Activated CD8-positive, alpha-beta T cell treated with anti-CD3 and anti-CD28 coated beads for 36 hours (primary cell): ENCODE measurements at regions not wholly inside any gene's neighbourhood (a gene's known extent, or its start where the extent isn't known, plus 50 kb on each side); places are given as distances from the start of the nearest gene placed in this dataset.
A peak's percentile ranks its signal among the peaks of the same experiment; 100 is the strongest.

Experiments used
- ATAC-seq: fragments of 200-7000 bp; cut with Tn5 transposase; one replicate; pipeline ENCODE4 v1.10.0; 2021; ENCODE audit warnings: mild to moderate bottlenecking, moderate library complexity
- CTCF ChIA-PET: fragments of 350-600 bp; sonication (Branson Sonifier 250); formaldehyde crosslinking; loops from one replicate; lab custom pipeline; 2021; ENCODE audit warnings: antibody characterized with exemption; lab: Charles Lee
- POLR2A ChIA-PET: fragments of 350-600 bp; sonication (Branson Sonifier 250); formaldehyde crosslinking; loops from one replicate; lab custom pipeline; 2021; ENCODE audit warnings: antibody characterized with exemption; lab: Charles Lee
- DNase-seq: peaks from one replicate; pipeline ENCODE4 v3.0.0-alpha.2; 2020
- H3K27ac Mint-ChIP-seq: one replicate; pipeline ENCODE4 v1.8.0; 2021; ENCODE audit warnings: mild to moderate bottlenecking, mixed read lengths
- H3K27me3 Mint-ChIP-seq: one replicate; pipeline ENCODE4 v1.8.0; 2021; ENCODE audit warnings: mixed read lengths
- H3K36me3 Mint-ChIP-seq: one replicate; pipeline ENCODE4 v1.8.0; 2021; ENCODE audit warnings: low read depth, mixed read lengths
- H3K4me1 Mint-ChIP-seq: one replicate; pipeline ENCODE4 v1.8.0; 2021; ENCODE audit warnings: low read depth, mixed read lengths
- H3K4me3 Mint-ChIP-seq: one replicate; pipeline ENCODE4 v1.8.0; 2021; ENCODE audit warnings: mild to moderate bottlenecking, moderate library complexity, mixed read lengths
- H3K9me3 Mint-ChIP-seq: one replicate; pipeline ENCODE4 v1.8.0; 2021; ENCODE audit warnings: mixed read lengths
- CTCF ChIP-seq: fragments of 200-600 bp; IDR thresholded peaks from one replicate; pipeline ENCODE4 v1.8.0; 2022; ENCODE audit warnings: antibody characterized with exemption, mild to moderate bottlenecking
- intact Hi-C: fragments of 100-400 bp; cut with micrococcal nuclease; formaldehyde crosslinking; loops from one replicate; pipeline ENCODE4 v1.10.0; 2022

GRCh38 chr18:78692105-78692504 lies 287.5 kb upstream of the SALL3 start:
- Mint-ChIP-seq H3K9me3 (no peaks in the 10 kb centered on the region), H3K27ac (no peak overlapping the region), H3K27me3 (no peaks in the 10 kb centered on the region), H3K4me1 (no peaks in the 10 kb centered on the region), H3K36me3 (no peaks in the 10 kb centered on the region), H3K4me3 (no peak overlapping the region)
- CTCF ChIA-PET = no interaction called here
- TF ChIP-seq CTCF = no peak
- intact Hi-C loops = no loop called here
- ATAC-seq = peak; percentile 47
- POLR2A ChIA-PET = no interaction called here
- no peak for DNase-seq

- ChIA-PET CTCF (no interaction called here), POLR2A (no interaction called here)
- Mint-ChIP-seq H3K36me3 (no peaks in the 10 kb centered on the region), H3K4me3 (no peak overlapping the region), H3K4me1 (no peaks in the 10 kb centered on the region), H3K27ac (no peak overlapping the region), H3K27me3 (no peaks in the 10 kb centered on the region), H3K9me3 (no peaks in the 10 kb centered on the region)
- no peak for TF ChIP-seq CTCF
- ATAC-seq (no peak), DNase-seq (no peak)
- intact Hi-C loops = no loop called here
Observed at GRCh38 chr18:78693429-78693828, 286.2 kb upstream of the SALL3 start.

GRCh38 chr18:78696698-78697435 lies 282.8 kb upstream of the SALL3 start:
- Mint-ChIP-seq H3K9me3 (no peaks in the 10 kb centered on the region), H3K4me1 (no peaks in the 10 kb centered on the region), H3K27me3 (peaks cover under 1% of the 10 kb centered on the region), H3K27ac (no peak overlapping the region), H3K36me3 (no peaks in the 10 kb centered on the region), H3K4me3 (no peak overlapping the region)
- no peak for ATAC-seq
- DNase-seq = no peak
- ChIA-PET CTCF (no interaction called here), POLR2A (no interaction called here)
- TF ChIP-seq CTCF = no peak
- intact Hi-C loops = no loop called here

- H3K4me1 Mint-ChIP-seq = no peaks in the 10 kb centered on the region
- no peak overlapping the region for H3K27ac Mint-ChIP-seq
- no peaks in the 10 kb centered on the region for H3K36me3 Mint-ChIP-seq
- no peak for TF ChIP-seq CTCF
- ChIA-PET POLR2A (no interaction called here), CTCF (no interaction called here)
- H3K27me3 Mint-ChIP-seq = peaks cover 4% of the 10 kb centered on the region
- no peak for ATAC-seq
- H3K9me3 Mint-ChIP-seq = no peaks in the 10 kb centered on the region
- no peak overlapping the region for H3K4me3 Mint-ChIP-seq
- no peak for DNase-seq
- intact Hi-C loops = no loop called here
Observed at GRCh38 chr18:78697446-78697845, 282.2 kb upstream of the SALL3 start.

GRCh38 chr18:78698914-78699313 lies 280.7 kb upstream of the SALL3 start:
- Mint-ChIP-seq H3K36me3 (no peaks in the 10 kb centered on the region), H3K9me3 (peaks cover 3% of the 10 kb centered on the region), H3K27ac (no peak overlapping the region), H3K4me1 (no peaks in the 10 kb centered on the region), H3K27me3 (peaks cover 4% of the 10 kb centered on the region), H3K4me3 (no peak overlapping the region)
- ATAC-seq (no peak), DNase-seq (no peak)
- ChIA-PET POLR2A (no interaction called here), CTCF (no interaction called here)
- TF ChIP-seq CTCF = no peak
- intact Hi-C loops = no loop called here
